CD4-positive, CD25-positive, alpha-beta regulatory T cell (primary cell): ENCODE measurements at regions not wholly inside any gene's neighbourhood (a gene's known extent, or its start where the extent isn't known, plus 50 kb on each side); places are given as distances from the start of the nearest gene placed in this dataset.

Source experiments
- ATAC-seq, 2 donors: fragments of 150-1000 bp; cut with Tn5 transposase; one replicate each; pipeline ENCODE4 v1.10.0; 2021; ENCODE audit warnings: low read depth in 2 of 2, moderate number of reproducible peaks in 2 of 2, moderate library complexity in 1 of 2
- DNase-seq, 3 donors: peaks; one replicate each; pipeline versions ENCODE4 v3.0.0 to v3.0.0-alpha.2; 2012 to 2022; ENCODE audit warnings: mixed read lengths in 1 of 3
- H3K27ac ChIP-seq: one replicate; pipeline ENCODE4 v1.7.0; 2013; ENCODE audit warnings: mild to moderate bottlenecking, low read length; ENCODE audit not compliant: insufficient read depth, poor library complexity, severe bottlenecking
- H3K27me3 ChIP-seq: one replicate; pipeline ENCODE4 v1.7.0; 2013; ENCODE audit warnings: low read length; ENCODE audit not compliant: control insufficient read depth, insufficient read depth
- H3K36me3 ChIP-seq: one replicate; pipeline ENCODE4 v1.7.0; 2013; ENCODE audit warnings: mild to moderate bottlenecking, low read length, moderate library complexity; ENCODE audit not compliant: control insufficient read depth, insufficient read depth
- H3K4me1 ChIP-seq: 2 replicates; pipeline ENCODE4 v1.7.0; 2013; ENCODE audit warnings: mild to moderate bottlenecking, low read length; ENCODE audit not compliant: insufficient read depth, control insufficient read depth, poor library complexity, severe bottlenecking
- H3K4me3 ChIP-seq: one replicate; pipeline ENCODE4 v1.7.0; 2013; ENCODE audit warnings: low read depth, mild to moderate bottlenecking, low read length, moderate library complexity
- H3K9me3 ChIP-seq, 2 experiments: 1 replicate in 1 of 2; 2 replicates in 1 of 2; pipeline ENCODE4 v1.7.0; 2013; ENCODE audit warnings: low read length in 2 of 2, mild to moderate bottlenecking in 1 of 2, moderate library complexity in 1 of 2; ENCODE audit not compliant: control insufficient read depth in 2 of 2
- H3K27ac Mint-ChIP-seq, 3 donors: one replicate each; pipeline ENCODE4 v1.8.0; 2020 to 2022; ENCODE audit warnings: mild to moderate bottlenecking in 3 of 3, mixed read lengths in 3 of 3, moderate library complexity in 2 of 3
- H3K27me3 Mint-ChIP-seq: one replicate; pipeline ENCODE4 v1.8.0; 2022; ENCODE audit warnings: mild to moderate bottlenecking, mixed read lengths
- H3K36me3 Mint-ChIP-seq: one replicate; pipeline ENCODE4 v1.8.0; 2020; ENCODE audit warnings: mixed read lengths
- H3K4me1 Mint-ChIP-seq, 4 donors: one replicate each; pipeline ENCODE4 v1.8.0; 2020 to 2022; ENCODE audit warnings: mixed read lengths in 4 of 4, mild to moderate bottlenecking in 1 of 4
- H3K4me3 Mint-ChIP-seq, 4 donors: one replicate each; pipeline ENCODE4 v1.8.0; 2020 to 2022; ENCODE audit warnings: mild to moderate bottlenecking in 4 of 4, mixed read lengths in 4 of 4, moderate library complexity in 3 of 4
- H3K9me3 Mint-ChIP-seq, 7 donors: one replicate each; pipeline ENCODE4 v1.8.0; 2020 to 2022; ENCODE audit warnings: mixed read lengths in 7 of 7, mild to moderate bottlenecking in 3 of 7, moderate library complexity in 2 of 7

GRCh38 chr6:113765909-113766308 lies 91.2 kb upstream of the MARCKS start:
- Histone ChIP-seq H3K4me3 (no peak overlapping the region), H3K27me3 (no peaks in the 10 kb centered on the region), H3K27ac (no peak overlapping the region), H3K4me1 (no peaks in the 10 kb centered on the region), H3K36me3 (no peaks in the 10 kb centered on the region), H3K9me3 (no peaks in the 10 kb centered on the region)
- Mint-ChIP-seq H3K36me3 (no peaks in the 10 kb centered on the region), H3K4me1 (no peaks in the 10 kb centered on the region), H3K9me3 (no peaks in the 10 kb centered on the region), H3K27ac (no peak overlapping the region), H3K4me3 (no peak overlapping the region), H3K27me3 (peaks cover 4% of the 10 kb centered on the region)
- ATAC-seq (no peak), DNase-seq (no peak)

GRCh38 chr6:113767985-113768384 lies 89.2 kb upstream of the MARCKS start:
- Mint-ChIP-seq H3K27me3 (peaks cover 4% of the 10 kb centered on the region), H3K4me3 (no peak overlapping the region), H3K27ac (no peak overlapping the region), H3K36me3 (no peaks in the 10 kb centered on the region), H3K9me3 (no peaks in the 10 kb centered on the region), H3K4me1 (no peaks in the 10 kb centered on the region)
- no peak for DNase-seq
- no peak for ATAC-seq
- no peak overlapping the region for H3K4me3 ChIP-seq
- no peak overlapping the region for H3K27ac ChIP-seq
- no peaks in the 10 kb centered on the region for H3K9me3 ChIP-seq
- H3K27me3 ChIP-seq = no peaks in the 10 kb centered on the region
- H3K36me3 ChIP-seq = no peaks in the 10 kb centered on the region
- H3K4me1 ChIP-seq = no peaks in the 10 kb centered on the region

GRCh38 chr6:113772961-113773360 lies 84.2 kb upstream of the MARCKS start:
- Mint-ChIP-seq H3K4me1 (no peaks in the 10 kb centered on the region), H3K36me3 (no peaks in the 10 kb centered on the region)

GRCh38 chr6:113774127-113774825 lies 82.9 kb upstream of the MARCKS start:
- DNase-seq (no peak), ATAC-seq (no peak)
- H3K4me1 Mint-ChIP-seq = no peaks in the 10 kb centered on the region
- Histone ChIP-seq H3K27ac (no peak overlapping the region), H3K36me3 (no peaks in the 10 kb centered on the region), H3K27me3 (peaks cover 2% of the 10 kb centered on the region), H3K4me1 (no peaks in the 10 kb centered on the region), H3K9me3 (no peaks in the 10 kb centered on the region), H3K4me3 (no peak overlapping the region)
- no peak overlapping the region for H3K27ac Mint-ChIP-seq
- no peak overlapping the region for H3K4me3 Mint-ChIP-seq
- H3K9me3 Mint-ChIP-seq = no peaks in the 10 kb centered on the region
- H3K36me3 Mint-ChIP-seq = no peaks in the 10 kb centered on the region
- H3K27me3 Mint-ChIP-seq = no peaks in the 10 kb centered on the region

More at GRCh38 chr6:113772961-113773360, 84.2 kb upstream of the MARCKS start:
- Histone ChIP-seq H3K36me3 (no peaks in the 10 kb centered on the region), H3K27me3 (peaks cover 2% of the 10 kb centered on the region), H3K9me3 (no peaks in the 10 kb centered on the region), H3K27ac (no peak overlapping the region), H3K4me3 (no peak overlapping the region), H3K4me1 (no peaks in the 10 kb centered on the region)
- DNase-seq (no peak), ATAC-seq (no peak)
- Mint-ChIP-seq H3K27ac (no peak overlapping the region), H3K9me3 (no peaks in the 10 kb centered on the region), H3K27me3 (no peaks in the 10 kb centered on the region), H3K4me3 (no peak overlapping the region)

- H3K27me3 Mint-ChIP-seq = no peaks in the 10 kb centered on the region
- H3K27me3 ChIP-seq = peaks cover 2% of the 10 kb centered on the region
- no peak for DNase-seq
Measured at GRCh38 chr6:113776998-113777397, 80.1 kb upstream of the MARCKS start.

GRCh38 chr6:113777601-113778000 lies 79.5 kb upstream of the MARCKS start:
- ATAC-seq = no peak
- no peak overlapping the region for H3K4me3 Mint-ChIP-seq
- no peaks in the 10 kb centered on the region for H3K36me3 Mint-ChIP-seq

More at GRCh38 chr6:113776998-113777397, 80.1 kb upstream of the MARCKS start:
- H3K36me3 Mint-ChIP-seq = no peaks in the 10 kb centered on the region
- Histone ChIP-seq H3K9me3 (no peaks in the 10 kb centered on the region), H3K36me3 (no peaks in the 10 kb centered on the region), H3K4me3 (no peak overlapping the region), H3K4me1 (no peaks in the 10 kb centered on the region), H3K27ac (no peak overlapping the region)
- no peak overlapping the region for H3K4me3 Mint-ChIP-seq
- no peak overlapping the region for H3K27ac Mint-ChIP-seq
- no peaks in the 10 kb centered on the region for H3K9me3 Mint-ChIP-seq
- H3K4me1 Mint-ChIP-seq = no peaks in the 10 kb centered on the region
- ATAC-seq = no peak

GRCh38 chr6:113779656-113780055 lies 77.5 kb upstream of the MARCKS start:
- H3K27me3 Mint-ChIP-seq = no peaks in the 10 kb centered on the region
- no peak overlapping the region for H3K4me3 Mint-ChIP-seq
- H3K4me1 ChIP-seq = no peaks in the 10 kb centered on the region
- H3K4me1 Mint-ChIP-seq = no peaks in the 10 kb centered on the region
- no peaks in the 10 kb centered on the region for H3K36me3 Mint-ChIP-seq
- no peak overlapping the region for H3K4me3 ChIP-seq
- no peak for DNase-seq
- no peak overlapping the region for H3K27ac ChIP-seq
- H3K27ac Mint-ChIP-seq = no peak overlapping the region
- no peaks in the 10 kb centered on the region for H3K27me3 ChIP-seq
- no peaks in the 10 kb centered on the region for H3K36me3 ChIP-seq
- ATAC-seq = no peak
- H3K9me3 Mint-ChIP-seq = no peaks in the 10 kb centered on the region
- H3K9me3 ChIP-seq = no peaks in the 10 kb centered on the region

More at GRCh38 chr6:113777601-113778000, 79.5 kb upstream of the MARCKS start:
- Mint-ChIP-seq H3K27ac (no peak overlapping the region), H3K4me1 (no peaks in the 10 kb centered on the region), H3K27me3 (no peaks in the 10 kb centered on the region), H3K9me3 (no peaks in the 10 kb centered on the region)
- Histone ChIP-seq H3K4me1 (no peaks in the 10 kb centered on the region), H3K27ac (no peak overlapping the region), H3K27me3 (peaks cover 2% of the 10 kb centered on the region), H3K36me3 (no peaks in the 10 kb centered on the region), H3K9me3 (no peaks in the 10 kb centered on the region), H3K4me3 (no peak overlapping the region)
- no peak for DNase-seq

GRCh38 chr6:113782636-113783035 lies 74.5 kb upstream of the MARCKS start:
- Mint-ChIP-seq H3K4me3 (no peak overlapping the region), H3K27me3 (peaks cover 2% of the 10 kb centered on the region), H3K27ac (no peak overlapping the region), H3K9me3 (peaks cover 0 to 2% (median 0%) of the 10 kb centered on the region in 7 donors), H3K4me1 (no peaks in the 10 kb centered on the region), H3K36me3 (no peaks in the 10 kb centered on the region)
- no peak overlapping the region for H3K4me3 ChIP-seq
- H3K4me1 ChIP-seq = no peaks in the 10 kb centered on the region
- H3K27me3 ChIP-seq = no peaks in the 10 kb centered on the region
- ATAC-seq = no peak
- H3K9me3 ChIP-seq = no peaks in the 10 kb centered on the region
- H3K27ac ChIP-seq = no peak overlapping the region
- DNase-seq = no peak
- no peaks in the 10 kb centered on the region for H3K36me3 ChIP-seq
